HepG2 (cell line): ENCODE measurements at regions not wholly inside any gene's neighbourhood (a gene's known extent, or its start where the extent isn't known, plus 50 kb on each side); places are given as distances from the start of the nearest gene placed in this dataset.

Experiments used
- GATAD1 ChIP-seq: IDR thresholded peaks from 2 replicates; pipeline ENCODE4 v1.6.1; 2016; ENCODE audit warnings: missing genetic modification reagents, missing compliant biosample characterization
- MEF2D ChIP-seq: sonication (generic); formaldehyde crosslinking; IDR thresholded peaks from 2 replicates; pipeline ENCODE4 v1.5.1; 2020; ENCODE audit warnings: mild to moderate bottlenecking, missing genetic modification reagents
- SAFB2 ChIP-seq: sonication (generic); formaldehyde crosslinking; IDR thresholded peaks from 2 replicates; pipeline ENCODE4 v1.5.1; 2020; ENCODE audit warnings: missing genetic modification reagents, low read depth, mild to moderate bottlenecking, borderline replicate concordance
- TP53 ChIP-seq: sonication (generic); formaldehyde crosslinking; conservative IDR thresholded peaks from 2 replicates; pipeline ENCODE4 v1.4.0; 2020; ENCODE audit warnings: missing genetic modification reagents
- ZBTB26 ChIP-seq: IDR thresholded peaks from 2 replicates; pipeline ENCODE4 v1.6.1; 2016; ENCODE audit warnings: missing compliant biosample characterization, missing genetic modification reagents, borderline replicate concordance
- ZMYM3 ChIP-seq: sonication (generic); formaldehyde crosslinking; IDR thresholded peaks from 2 replicates; pipeline ENCODE4 v1.5.1; 2020; ENCODE audit warnings: mild to moderate bottlenecking, missing genetic modification reagents
- ZNF687 ChIP-seq: sonication (generic); formaldehyde crosslinking; IDR thresholded peaks from 2 replicates; pipeline ENCODE4 v1.5.1; 2020; ENCODE audit warnings: mild to moderate bottlenecking, missing genetic modification reagents, moderate library complexity
- TF ChIP-seq, protein P1 (sequence below): sonication (generic); formaldehyde crosslinking; IDR thresholded peaks from 2 replicates; pipeline ENCODE4 v1.4.0; 2020; ENCODE audit warnings: low read depth, mild to moderate bottlenecking, missing genetic modification reagents
- TF ChIP-seq, protein P2 (sequence below): sonication (generic); formaldehyde crosslinking; IDR thresholded peaks from 2 replicates; pipeline ENCODE4 v1.9.0; 2021; ENCODE audit warnings: missing genetic modification reagents, borderline replicate concordance
- TF ChIP-seq, protein P3 (sequence below): sonication (generic); formaldehyde crosslinking; IDR thresholded peaks from 2 replicates; pipeline ENCODE4 v1.5.0; 2020; ENCODE audit warnings: missing genetic modification reagents

GRCh38 chrX:10390187-10390586 lies 230.2 kb downstream of the MID1 start (continued):
- TF ChIP-seq, protein P1, sequence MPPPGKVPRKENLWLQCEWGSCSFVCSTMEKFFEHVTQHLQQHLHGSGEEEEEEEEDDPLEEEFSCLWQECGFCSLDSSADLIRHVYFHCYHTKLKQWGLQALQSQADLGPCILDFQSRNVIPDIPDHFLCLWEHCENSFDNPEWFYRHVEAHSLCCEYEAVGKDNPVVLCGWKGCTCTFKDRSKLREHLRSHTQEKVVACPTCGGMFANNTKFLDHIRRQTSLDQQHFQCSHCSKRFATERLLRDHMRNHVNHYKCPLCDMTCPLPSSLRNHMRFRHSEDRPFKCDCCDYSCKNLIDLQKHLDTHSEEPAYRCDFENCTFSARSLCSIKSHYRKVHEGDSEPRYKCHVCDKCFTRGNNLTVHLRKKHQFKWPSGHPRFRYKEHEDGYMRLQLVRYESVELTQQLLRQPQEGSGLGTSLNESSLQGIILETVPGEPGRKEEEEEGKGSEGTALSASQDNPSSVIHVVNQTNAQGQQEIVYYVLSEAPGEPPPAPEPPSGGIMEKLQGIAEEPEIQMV, result no peak
- TF ChIP-seq TP53 (CRISPR knock-in tag) (no peak), ZNF687 (CRISPR knock-in tag) (no peak), SAFB2 (CRISPR knock-in tag) (no peak), ZBTB26 (CRISPR knock-in tag) (no peak), GATAD1 (CRISPR knock-in tag) (no peak), MEF2D (CRISPR knock-in tag) (no peak), ZMYM3 (no peak)
- TF ChIP-seq, protein P2, sequence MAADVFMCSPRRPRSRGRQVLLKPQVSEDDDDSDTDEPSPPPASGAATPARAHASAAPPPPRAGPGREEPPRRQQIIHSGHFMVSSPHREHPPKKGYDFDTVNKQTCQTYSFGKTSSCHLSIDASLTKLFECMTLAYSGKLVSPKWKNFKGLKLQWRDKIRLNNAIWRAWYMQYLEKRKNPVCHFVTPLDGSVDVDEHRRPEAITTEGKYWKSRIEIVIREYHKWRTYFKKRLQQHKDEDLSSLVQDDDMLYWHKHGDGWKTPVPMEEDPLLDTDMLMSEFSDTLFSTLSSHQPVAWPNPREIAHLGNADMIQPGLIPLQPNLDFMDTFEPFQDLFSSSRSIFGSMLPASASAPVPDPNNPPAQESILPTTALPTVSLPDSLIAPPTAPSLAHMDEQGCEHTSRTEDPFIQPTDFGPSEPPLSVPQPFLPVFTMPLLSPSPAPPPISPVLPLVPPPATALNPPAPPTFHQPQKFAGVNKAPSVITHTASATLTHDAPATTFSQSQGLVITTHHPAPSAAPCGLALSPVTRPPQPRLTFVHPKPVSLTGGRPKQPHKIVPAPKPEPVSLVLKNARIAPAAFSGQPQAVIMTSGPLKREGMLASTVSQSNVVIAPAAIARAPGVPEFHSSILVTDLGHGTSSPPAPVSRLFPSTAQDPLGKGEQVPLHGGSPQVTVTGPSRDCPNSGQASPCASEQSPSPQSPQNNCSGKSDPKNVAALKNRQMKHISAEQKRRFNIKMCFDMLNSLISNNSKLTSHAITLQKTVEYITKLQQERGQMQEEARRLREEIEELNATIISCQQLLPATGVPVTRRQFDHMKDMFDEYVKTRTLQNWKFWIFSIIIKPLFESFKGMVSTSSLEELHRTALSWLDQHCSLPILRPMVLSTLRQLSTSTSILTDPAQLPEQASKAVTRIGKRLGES, result no peak
- TF ChIP-seq, protein P3, sequence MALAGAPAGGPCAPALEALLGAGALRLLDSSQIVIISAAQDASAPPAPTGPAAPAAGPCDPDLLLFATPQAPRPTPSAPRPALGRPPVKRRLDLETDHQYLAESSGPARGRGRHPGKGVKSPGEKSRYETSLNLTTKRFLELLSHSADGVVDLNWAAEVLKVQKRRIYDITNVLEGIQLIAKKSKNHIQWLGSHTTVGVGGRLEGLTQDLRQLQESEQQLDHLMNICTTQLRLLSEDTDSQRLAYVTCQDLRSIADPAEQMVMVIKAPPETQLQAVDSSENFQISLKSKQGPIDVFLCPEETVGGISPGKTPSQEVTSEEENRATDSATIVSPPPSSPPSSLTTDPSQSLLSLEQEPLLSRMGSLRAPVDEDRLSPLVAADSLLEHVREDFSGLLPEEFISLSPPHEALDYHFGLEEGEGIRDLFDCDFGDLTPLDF (CRISPR knock-in tag), result no peak
- TF ChIP-seq, all 625 proteins: peak for 0
